Mesothelial cell of epicardium (in vitro differentiated cells): ENCODE measurements at regions not wholly inside any gene's neighbourhood (a gene's known extent, or its start where the extent isn't known, plus 50 kb on each side); places are given as distances from the start of the nearest gene placed in this dataset.

Experiments used
- DNase-seq, 2 experiments: peaks; one replicate each; pipeline ENCODE4 v3.0.0; 2021; ENCODE audit warnings: low spot score in 2 of 2; ENCODE audit not compliant: unreplicated experiment in 2 of 2
- H3K27ac Mint-ChIP-seq: 2 replicates; pipeline ENCODE4 v1.8.0; 2021; ENCODE audit warnings: mixed read lengths
- H3K27me3 Mint-ChIP-seq: 2 replicates; pipeline ENCODE4 v1.8.0; 2021; ENCODE audit warnings: low read depth, mixed read lengths
- H3K36me3 Mint-ChIP-seq: 2 replicates; pipeline ENCODE4 v1.8.0; 2021; ENCODE audit warnings: mixed read lengths
- H3K4me1 Mint-ChIP-seq: 2 replicates; pipeline ENCODE4 v1.8.0; 2021; ENCODE audit warnings: mixed read lengths
- H3K4me3 Mint-ChIP-seq: 2 replicates; pipeline ENCODE4 v1.8.0; 2021; ENCODE audit warnings: mild to moderate bottlenecking, moderate library complexity, mixed read lengths
- H3K9me3 Mint-ChIP-seq: 2 replicates; pipeline ENCODE4 v1.8.0; 2021; ENCODE audit warnings: mixed read lengths
- TF ChIP-seq, protein P1 (sequence below): fragments of 200-600 bp; sonication (generic); IDR thresholded peaks from one replicate; pipeline ENCODE4 v1.5.0; 2021; ENCODE audit warnings: antibody characterized with exemption; ENCODE audit not compliant: unreplicated experiment

DNA sequence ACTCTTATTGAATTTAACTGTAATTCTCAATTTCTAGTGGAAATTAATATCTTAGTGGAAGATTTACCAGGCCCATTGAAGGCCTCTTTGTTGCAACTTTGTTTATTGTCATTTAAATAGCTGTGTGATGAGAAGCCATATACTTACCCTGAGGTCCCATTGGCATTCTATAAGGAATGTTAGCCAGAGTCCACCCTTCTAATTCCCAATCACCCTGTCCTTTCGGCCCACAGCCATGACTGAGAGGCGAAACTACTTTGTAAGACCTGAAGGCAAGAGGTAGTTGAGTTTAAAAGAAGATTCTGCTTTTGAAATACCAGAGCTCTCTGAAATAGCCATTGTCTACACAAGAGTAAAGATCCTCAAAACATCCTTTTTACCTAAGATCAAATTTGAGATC is 290.5 kb upstream of the RARB start:
- DNase-seq, result no peak
- Mint-ChIP-seq H3K27ac (no peak overlapping the region), H3K36me3 (peaks cover 15% of the 10 kb centered on the region), H3K4me1 (peaks cover 24% of the 10 kb centered on the region), H3K27me3 (no peaks in the 10 kb centered on the region), H3K4me3 (no peak overlapping the region), H3K9me3 (peaks cover 14% of the 10 kb centered on the region)
- TF ChIP-seq, protein P1, sequence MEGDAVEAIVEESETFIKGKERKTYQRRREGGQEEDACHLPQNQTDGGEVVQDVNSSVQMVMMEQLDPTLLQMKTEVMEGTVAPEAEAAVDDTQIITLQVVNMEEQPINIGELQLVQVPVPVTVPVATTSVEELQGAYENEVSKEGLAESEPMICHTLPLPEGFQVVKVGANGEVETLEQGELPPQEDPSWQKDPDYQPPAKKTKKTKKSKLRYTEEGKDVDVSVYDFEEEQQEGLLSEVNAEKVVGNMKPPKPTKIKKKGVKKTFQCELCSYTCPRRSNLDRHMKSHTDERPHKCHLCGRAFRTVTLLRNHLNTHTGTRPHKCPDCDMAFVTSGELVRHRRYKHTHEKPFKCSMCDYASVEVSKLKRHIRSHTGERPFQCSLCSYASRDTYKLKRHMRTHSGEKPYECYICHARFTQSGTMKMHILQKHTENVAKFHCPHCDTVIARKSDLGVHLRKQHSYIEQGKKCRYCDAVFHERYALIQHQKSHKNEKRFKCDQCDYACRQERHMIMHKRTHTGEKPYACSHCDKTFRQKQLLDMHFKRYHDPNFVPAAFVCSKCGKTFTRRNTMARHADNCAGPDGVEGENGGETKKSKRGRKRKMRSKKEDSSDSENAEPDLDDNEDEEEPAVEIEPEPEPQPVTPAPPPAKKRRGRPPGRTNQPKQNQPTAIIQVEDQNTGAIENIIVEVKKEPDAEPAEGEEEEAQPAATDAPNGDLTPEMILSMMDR, result no peak

DNA sequence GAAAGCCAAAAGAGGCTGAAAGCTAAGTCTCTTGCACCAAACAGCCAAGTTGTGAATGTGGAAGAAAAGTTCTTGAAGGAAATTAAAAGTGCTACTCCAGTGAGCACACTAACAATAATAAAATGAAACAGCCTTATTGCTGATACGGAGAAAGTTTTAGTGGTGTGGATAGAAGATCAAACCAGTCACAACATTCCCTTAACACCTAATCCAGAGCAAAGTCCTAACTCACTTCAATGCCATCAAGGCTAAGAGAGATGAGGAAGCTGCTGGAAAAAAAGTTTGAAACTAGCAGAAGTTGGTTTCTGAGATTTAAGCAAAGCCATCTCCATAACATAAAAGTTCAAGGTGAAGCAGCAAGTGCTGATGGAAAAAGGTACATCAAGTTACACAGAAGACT is 288.8 kb upstream of the RARB start:
- no peak for DNase-seq
- no peak overlapping the region for H3K4me3 Mint-ChIP-seq
- TF ChIP-seq, protein P1, result no peak
- H3K4me1 Mint-ChIP-seq, result peaks cover 30% of the 10 kb centered on the region
- peaks cover 14% of the 10 kb centered on the region for H3K9me3 Mint-ChIP-seq
- no peaks in the 10 kb centered on the region for H3K27me3 Mint-ChIP-seq
- no peak overlapping the region for H3K27ac Mint-ChIP-seq
- peaks cover 15% of the 10 kb centered on the region for H3K36me3 Mint-ChIP-seq

DNA sequence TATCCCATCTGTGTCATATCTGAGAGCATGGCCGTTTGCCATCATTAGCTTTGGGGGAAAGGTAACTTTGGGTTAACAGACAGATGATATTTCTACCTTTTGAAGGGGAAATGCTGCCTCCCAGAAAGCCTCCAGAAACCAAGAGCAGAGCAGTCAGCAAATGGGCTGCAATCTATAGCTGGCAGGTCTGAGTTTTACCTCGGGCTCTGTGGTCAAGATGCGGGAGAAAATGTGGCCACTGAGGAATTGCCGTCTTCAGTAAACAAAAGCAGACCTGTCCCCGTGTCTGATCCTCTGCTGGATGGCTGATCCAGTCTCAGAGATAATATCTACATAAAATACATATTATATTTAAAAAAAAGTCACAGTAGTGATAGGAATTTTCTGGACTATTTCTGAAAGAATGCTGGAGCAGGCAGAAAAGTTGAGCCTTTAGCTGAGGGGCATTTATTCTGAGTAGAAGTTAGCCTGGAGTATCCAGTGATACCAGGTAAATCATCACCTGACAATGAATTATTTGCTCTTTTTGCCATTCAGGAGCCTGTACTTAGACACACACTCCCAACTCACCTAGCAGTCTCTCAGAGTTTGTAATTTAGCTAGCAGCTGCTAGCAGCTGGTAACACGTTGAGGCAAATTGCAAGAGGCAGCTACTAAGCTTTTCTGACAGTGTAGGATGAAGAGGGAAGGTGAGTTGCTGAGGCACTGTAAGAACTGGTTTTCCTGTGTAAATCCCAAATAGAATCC is 285.3 kb upstream of the RARB start:
- Mint-ChIP-seq H3K9me3 (peaks cover 17% of the 10 kb centered on the region), H3K27ac (peak overlapping the region; percentile 90), H3K27me3 (no peaks in the 10 kb centered on the region), H3K36me3 (peaks cover 15% of the 10 kb centered on the region), H3K4me1 (peaks cover 40% of the 10 kb centered on the region), H3K4me3 (no peak overlapping the region)
- TF ChIP-seq, protein P1, result no peak
- no peak for DNase-seq

DNA sequence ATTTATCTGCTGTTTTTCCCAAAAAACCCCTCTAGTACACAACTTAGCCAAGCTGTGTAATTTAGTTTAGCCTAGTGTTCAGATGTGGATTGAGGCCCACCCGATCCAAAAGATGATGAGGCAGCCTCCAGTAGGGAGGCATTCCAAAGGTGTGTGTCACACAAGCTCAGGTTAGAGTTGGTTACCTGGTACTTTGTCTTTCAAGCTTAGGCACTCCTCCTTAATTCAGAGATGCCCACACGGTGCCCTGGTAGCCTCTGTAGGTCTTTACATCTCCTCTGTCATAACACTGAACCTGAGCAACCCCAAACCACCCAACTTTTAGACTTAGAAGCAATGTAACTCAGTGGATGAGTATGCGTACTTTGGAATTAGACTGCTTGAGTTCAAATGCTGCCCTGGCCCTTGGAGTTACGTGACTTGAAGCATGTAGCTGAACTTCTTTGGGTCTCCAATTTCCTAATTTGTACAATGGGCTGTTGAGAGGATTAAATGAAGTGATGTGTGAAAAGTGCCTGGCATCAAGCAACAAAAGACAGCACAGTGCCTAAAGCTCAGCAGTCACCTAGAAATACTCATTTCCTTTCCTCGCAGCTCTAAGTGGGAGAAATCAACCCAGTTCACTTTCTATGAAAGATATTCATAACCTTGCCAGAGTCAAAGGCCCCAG is 284.6 kb upstream of the RARB start:
- H3K9me3 Mint-ChIP-seq, result peaks cover 17% of the 10 kb centered on the region
- no peaks in the 10 kb centered on the region for H3K27me3 Mint-ChIP-seq
- peak overlapping the region; percentile 89 for H3K27ac Mint-ChIP-seq
- peaks cover 15% of the 10 kb centered on the region for H3K36me3 Mint-ChIP-seq
- H3K4me1 Mint-ChIP-seq, result peaks cover 47% of the 10 kb centered on the region
- DNase-seq, result no peak
- H3K4me3 Mint-ChIP-seq, result no peak overlapping the region
- TF ChIP-seq, protein P1, result no peak

DNA sequence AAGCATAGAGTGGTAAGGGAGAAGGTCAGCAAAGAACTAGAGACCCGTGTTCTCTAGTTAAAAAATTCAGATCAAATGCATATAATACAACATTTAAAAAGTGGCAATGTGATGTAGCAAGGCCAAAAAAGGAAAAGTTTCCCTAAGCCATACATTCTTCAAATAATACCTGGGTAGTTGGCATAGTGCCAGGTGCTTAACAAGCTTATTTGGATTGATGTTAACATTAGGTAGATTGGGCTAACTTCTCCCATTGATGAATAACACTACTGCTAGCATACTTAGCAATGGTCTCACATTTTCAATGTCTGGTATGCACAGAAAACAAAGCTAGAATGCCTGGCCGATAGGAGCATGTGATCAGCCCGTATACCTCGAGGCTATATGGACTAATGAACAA is 283.6 kb upstream of the RARB start:
- no peaks in the 10 kb centered on the region for H3K27me3 Mint-ChIP-seq
- no peak overlapping the region for H3K4me3 Mint-ChIP-seq
- no peak for DNase-seq
- TF ChIP-seq, protein P1, result no peak
- peaks cover 56% of the 10 kb centered on the region for H3K4me1 Mint-ChIP-seq
- H3K9me3 Mint-ChIP-seq, result peaks cover 12% of the 10 kb centered on the region
- H3K27ac Mint-ChIP-seq, result peak overlapping the region; percentile 89
- peaks cover 10% of the 10 kb centered on the region for H3K36me3 Mint-ChIP-seq
